Panc1 (cell line): ENCODE measurements at regions not wholly inside any gene's neighbourhood (a gene's known extent, or its start where the extent isn't known, plus 50 kb on each side); places are given as distances from the start of the nearest gene placed in this dataset.

Source experiments
- ATAC-seq: fragments of 200-7000 bp; cut with Tn5 transposase; 2 replicates; pipeline ENCODE4 v1.9.1; 2020; ENCODE audit warnings: mild to moderate bottlenecking, moderate library complexity
- BruUV-seq: library from RNA; stranded (reverse); fragments of 400-500 nt; replicated peaks from 2 replicates; lab custom pipeline; 2021; lab: Mats Ljungman, UMichigan
- CTCF ChIA-PET: fragments of 300-600 bp; sonication (Branson Sonifier 250); formaldehyde crosslinking; loops from one replicate; lab custom pipeline; 2022; ENCODE audit warnings: antibody characterized with exemption; lab: Charles Lee
- POLR2A ChIA-PET: fragments of 300-600 bp; sonication (Branson Sonifier 250); formaldehyde crosslinking; loops from one replicate; lab custom pipeline; 2022; ENCODE audit warnings: antibody characterized with exemption; lab: Charles Lee
- DNase-seq: peaks from one replicate; pipeline ENCODE4 v3.0.0-alpha.2; 2010; ENCODE audit warnings: low read depth, low spot score
- H3K27ac ChIP-seq: 2 replicates; pipeline ENCODE4 v1.5.1; 2011; ENCODE audit warnings: mild to moderate bottlenecking, low read length, inconsistent platforms
- H3K27me3 ChIP-seq: fragments of 200-500 bp; sonication (Bioruptor generic); 2 replicates; pipeline ENCODE4 v1.6.0; 2014; ENCODE audit warnings: low read length, inconsistent platforms; ENCODE audit not compliant: control insufficient read depth, insufficient read depth
- H3K36me3 ChIP-seq: fragments of 200-500 bp; sonication (Bioruptor generic); 2 replicates; pipeline ENCODE4 v1.5.1; 2014; ENCODE audit warnings: inconsistent platforms, mild to moderate bottlenecking, low read length, moderate library complexity; ENCODE audit not compliant: control insufficient read depth, insufficient read depth
- H3K4me1 ChIP-seq: 2 replicates; pipeline ENCODE4 v1.5.1; 2011; ENCODE audit warnings: inconsistent platforms, mild to moderate bottlenecking, low read length, moderate library complexity; ENCODE audit not compliant: control insufficient read depth, insufficient read depth
- H3K4me3 ChIP-seq, 2 experiments: 2 replicates each; pipeline ENCODE4 v1.5.1; 2011 to 2012; ENCODE audit warnings: low read depth in 2 of 2, low read length in 2 of 2, mild to moderate bottlenecking in 2 of 2, inconsistent platforms in 1 of 2, moderate library complexity in 1 of 2
- H3K9me3 ChIP-seq: fragments of 200-500 bp; sonication (Bioruptor generic); 2 replicates; pipeline ENCODE4 v1.5.1; 2014; ENCODE audit warnings: low read depth, mild to moderate bottlenecking, inconsistent platforms, low read length, moderate library complexity; ENCODE audit not compliant: control insufficient read depth, insufficient read depth
- CTCF ChIP-seq: fragments of 450-650 bp; IDR thresholded peaks from 2 replicates; pipeline ENCODE4 v1.5.1; 2017; ENCODE audit warnings: mild to moderate bottlenecking
- POLR2AphosphoS5 ChIP-seq: IDR thresholded peaks from 2 replicates; pipeline ENCODE4 v1.6.1; 2012; ENCODE audit warnings: mild to moderate bottlenecking, low read depth, low read length, moderate library complexity
- REST ChIP-seq, 2 experiments: IDR thresholded peaks; 2 replicates each; pipeline ENCODE4 v1.6.1; 2011 to 2012; ENCODE audit warnings: low read depth in 2 of 2, control low read depth in 1 of 2, low read length in 1 of 2, mild to moderate bottlenecking in 1 of 2, moderate library complexity in 1 of 2; ENCODE audit not compliant: insufficient read depth in 1 of 2
- SIN3A ChIP-seq: IDR thresholded peaks from 2 replicates; pipeline ENCODE4 v1.6.1; 2012; ENCODE audit warnings: low read depth, mild to moderate bottlenecking, low read length, moderate library complexity, borderline replicate concordance; ENCODE audit not compliant: insufficient read depth
- TCF7L2 ChIP-seq: IDR thresholded peaks from 2 replicates; pipeline ENCODE4 v1.6.1; 2011; ENCODE audit warnings: mild to moderate bottlenecking, low read depth, low read length, inconsistent platforms
- in situ Hi-C: cut with HindIII; loops from 2 replicates; pipeline ENCODE4 v1.10.0; 2016; ENCODE audit warnings: low sequenced_read_pairs, low pct_unique_long_range_greater_than_20kb
- intact Hi-C: fragments of 100-400 bp; cut with micrococcal nuclease; formaldehyde crosslinking; loops from one replicate; pipeline ENCODE4 v1.10.0; 2022; ENCODE audit not compliant: unreplicated experiment

- POLR2A ChIA-PET, result no interaction called here
- no peaks in the 10 kb centered on the region for H3K4me1 ChIP-seq
- no peaks in the 10 kb centered on the region for H3K9me3 ChIP-seq
- H3K27ac ChIP-seq, result no peak overlapping the region
- no peaks in the 10 kb centered on the region for H3K36me3 ChIP-seq
- CTCF ChIA-PET, result no interaction called here
- no peaks in the 10 kb centered on the region for H3K27me3 ChIP-seq
- ATAC-seq (no peak), DNase-seq (no peak)
- no peak overlapping the region for H3K4me3 ChIP-seq
- in situ Hi-C loops (no loop called here), intact Hi-C loops (no loop called here)
- TF ChIP-seq TCF7L2, result no peak
- no peak for TF ChIP-seq SIN3A
- no peak for TF ChIP-seq REST (IDR thresholded peaks at IDR 0.05; ENCODE audit: insufficient read depth in 1 of 2, low read depth in 2 of 2, low read length in 1 of 2)
- TF ChIP-seq CTCF, result no peak
- no peak for TF ChIP-seq POLR2AphosphoS5
- BruUV-seq, result no TSS peak
These were observed 356.6 kb upstream of the SNX7 start for GRCh38 chr1:98304888-98305287.

- CTCF ChIA-PET, result no interaction called here
- in situ Hi-C loops, result no loop called here
These were observed 361.7 kb upstream of the SNX7 start for GRCh38 chr1:98299861-98300260.

More at GRCh38 chr1:98299861-98300260, 361.7 kb upstream of the SNX7 start:
- no peaks in the 10 kb centered on the region for H3K36me3 ChIP-seq
- no TSS peak for BruUV-seq
- TF ChIP-seq TCF7L2, result no peak
- no peak for TF ChIP-seq CTCF
- TF ChIP-seq SIN3A, result no peak
- TF ChIP-seq REST (IDR thresholded peaks at IDR 0.05; ENCODE audit: insufficient read depth in 1 of 2, low read depth in 2 of 2, low read length in 1 of 2), result no peak
- no peak for TF ChIP-seq POLR2AphosphoS5
- no peak for ATAC-seq
- no peak overlapping the region for H3K27ac ChIP-seq
- H3K4me3 ChIP-seq, result no peak overlapping the region
- intact Hi-C loops, result no loop called here
- no peaks in the 10 kb centered on the region for H3K9me3 ChIP-seq
- POLR2A ChIA-PET, result no interaction called here
- H3K4me1 ChIP-seq, result no peaks in the 10 kb centered on the region
- no peak for DNase-seq
- no peaks in the 10 kb centered on the region for H3K27me3 ChIP-seq
